ENCODE measurements at regions not wholly inside any gene's neighbourhood (a gene's known extent, or its start where the extent isn't known, plus 50 kb on each side); places are given as distances from the start of the nearest gene placed in this dataset.
A peak's percentile ranks its signal among the peaks of the same experiment; 100 is the strongest.
"Not testable (repeated sequence)": the region's sequence is repeated elsewhere in the genome, so short reads cannot be mapped to it uniquely, and the experiment has no call there.

GRCh38 chr21:14010729-14011128 is 200.0 kb downstream of the LIPI start:
- no peaks in the 10 kb centered on the region for H3K9me3 ChIP-seq
- H3K4me1 ChIP-seq = no peaks in the 10 kb centered on the region
- 80% methylated on average over 8 of the region's 8 CpGs; no CpG with 5 or more reads in 1 of the 2 donors for WGBS, 2 donors (ENCODE audit: low coverage in 1 of 2)
- no peaks in the 10 kb centered on the region for H3K27me3 ChIP-seq
- intact Hi-C loops (cut with DNase I; ENCODE audit: low total_unique reads) = no loop called here
- TF ChIP-seq CTCF (IDR thresholded peaks at IDR 0.05) (no peak), POLR2AphosphoS5 (IDR thresholded peaks at IDR 0.05) (no peak), EP300 (IDR thresholded peaks at IDR 0.05; ENCODE audit: low read depth) (no peak)
- H3K4me3 ChIP-seq = no peak overlapping the region
- H3K36me3 ChIP-seq = no peaks in the 10 kb centered on the region
- in situ Hi-C loops (cut with MboI; ENCODE audit: low pct_ligation_motif_present in 1 of 4, low pct_unique_long_range_greater_than_20kb in 1 of 4, low sequenced_read_pairs in 3 of 4) = no loop called here
- DNase-seq = no peak
- H3K27ac ChIP-seq = no peak overlapping the region

DNA sequence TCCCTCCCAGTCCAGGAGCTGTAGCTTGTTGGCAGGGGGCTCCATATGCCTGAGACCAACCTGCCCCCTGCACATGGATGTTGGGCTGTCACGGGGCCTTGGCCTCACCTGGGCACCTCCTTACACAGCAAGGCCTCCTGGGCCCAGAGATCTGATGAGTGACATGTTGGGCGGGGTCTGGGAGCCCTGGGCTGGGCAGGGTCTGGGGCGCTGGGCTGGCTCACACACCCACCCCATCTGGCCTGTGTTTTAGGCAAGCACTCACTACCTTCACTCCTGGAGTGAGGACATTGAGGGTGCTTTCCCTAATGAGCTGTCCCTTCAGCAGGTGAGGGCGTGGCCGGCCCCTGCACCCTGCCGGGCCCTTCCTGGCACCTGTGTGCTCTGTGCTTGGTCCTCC is 200.8 kb downstream of the LIPI start:
- H3K27ac ChIP-seq; in situ Hi-C loops (cut with MboI; ENCODE audit: low pct_ligation_motif_present in 1 of 4, low pct_unique_long_range_greater_than_20kb in 1 of 4, low sequenced_read_pairs in 3 of 4); H3K4me3 ChIP-seq; H3K4me1 ChIP-seq; H3K27me3 ChIP-seq; intact Hi-C loops (cut with DNase I; ENCODE audit: low total_unique reads); H3K9me3 ChIP-seq; H3K36me3 ChIP-seq; DNase-seq: not testable (repeated sequence)
- WGBS, 2 donors (ENCODE audit: low coverage in 1 of 2) = 91% methylated on average over 4 of the region's 6 CpGs; no CpG with 5 or more reads in 1 of the 2 donors

GRCh38 chr21:14009238-14009981 is 201.3 kb downstream of the LIPI start:
- H3K9me3 ChIP-seq; intact Hi-C loops (cut with DNase I; ENCODE audit: low total_unique reads); H3K27me3 ChIP-seq; H3K4me3 ChIP-seq; H3K4me1 ChIP-seq; H3K27ac ChIP-seq; H3K36me3 ChIP-seq; DNase-seq; in situ Hi-C loops (cut with MboI; ENCODE audit: low pct_ligation_motif_present in 1 of 4, low pct_unique_long_range_greater_than_20kb in 1 of 4, low sequenced_read_pairs in 3 of 4): not testable (repeated sequence)
- WGBS, 2 donors (ENCODE audit: low coverage in 1 of 2) = 90% methylated on average over 14 of the region's 22 CpGs; no CpG with 5 or more reads in 1 of the 2 donors

DNA sequence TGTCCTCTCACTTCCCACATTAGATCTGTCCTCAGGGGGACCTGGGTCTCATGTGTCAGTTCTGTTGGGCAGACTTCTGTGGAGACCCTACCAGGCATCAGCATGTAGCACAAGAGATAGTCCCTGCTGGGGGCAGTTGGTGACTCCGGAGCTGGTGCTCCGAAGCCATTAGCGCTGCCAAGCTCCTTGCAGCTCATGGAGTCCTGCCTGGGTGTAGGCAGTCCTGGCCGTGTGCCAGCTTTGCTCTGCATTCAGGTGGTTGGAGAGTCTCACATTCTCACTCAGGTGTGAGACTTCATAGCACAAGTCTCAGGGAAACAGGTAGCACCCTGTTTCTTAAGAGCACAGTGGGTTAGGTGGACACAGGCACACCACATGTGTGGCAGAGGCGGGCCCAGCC is 202.3 kb downstream of the LIPI start:
- H3K27ac ChIP-seq; H3K4me1 ChIP-seq; intact Hi-C loops (cut with DNase I; ENCODE audit: low total_unique reads); in situ Hi-C loops (cut with MboI; ENCODE audit: low pct_ligation_motif_present in 1 of 4, low pct_unique_long_range_greater_than_20kb in 1 of 4, low sequenced_read_pairs in 3 of 4); H3K36me3 ChIP-seq; DNase-seq; H3K4me3 ChIP-seq; H3K9me3 ChIP-seq; H3K27me3 ChIP-seq: not testable (repeated sequence)
- 100% methylated on average over 1 of the region's 5 CpGs; no CpG with 5 or more reads in 1 of the 2 donors for WGBS, 2 donors (ENCODE audit: low coverage in 1 of 2)

DNA sequence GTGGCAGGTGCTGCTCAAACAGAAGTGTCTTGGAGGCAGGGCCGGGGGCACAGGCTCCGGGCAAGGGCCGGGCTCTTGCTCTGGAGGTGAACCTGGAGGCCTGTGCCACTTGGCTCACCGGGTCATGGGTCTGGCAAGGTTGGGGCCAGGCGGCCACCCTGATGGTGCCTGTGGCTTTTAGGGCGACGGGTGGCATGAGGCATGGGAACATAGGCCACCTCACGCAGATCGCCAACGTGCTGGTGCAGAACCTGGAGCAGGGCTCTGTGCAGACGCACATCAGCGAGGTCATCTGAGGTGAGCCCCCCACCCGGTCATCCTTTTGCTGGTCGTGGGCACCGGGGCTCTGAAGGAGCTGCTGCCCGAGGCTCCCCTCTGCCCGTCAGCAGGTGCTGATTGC is 202.7 kb downstream of the LIPI start:
- DNase-seq; H3K27me3 ChIP-seq; H3K9me3 ChIP-seq; in situ Hi-C loops (cut with MboI; ENCODE audit: low pct_ligation_motif_present in 1 of 4, low pct_unique_long_range_greater_than_20kb in 1 of 4, low sequenced_read_pairs in 3 of 4); H3K27ac ChIP-seq; H3K4me3 ChIP-seq; H3K4me1 ChIP-seq; H3K36me3 ChIP-seq; intact Hi-C loops (cut with DNase I; ENCODE audit: low total_unique reads): not testable (repeated sequence)
- WGBS, 2 donors (ENCODE audit: low coverage in 1 of 2) = 93% methylated on average over 9 of the region's 17 CpGs; no CpG with 5 or more reads in 1 of the 2 donors

- 50 to 63% methylated on average over 1 to 6 of the region's 7 CpGs for WGBS, 2 donors (ENCODE audit: low coverage in 1 of 2)
- in situ Hi-C loops (cut with MboI; ENCODE audit: low pct_ligation_motif_present in 1 of 4, low pct_unique_long_range_greater_than_20kb in 1 of 4, low sequenced_read_pairs in 3 of 4) = not testable (repeated sequence)
Observed at GRCh38 chr21:14006144-14006543, 204.6 kb downstream of the LIPI start.

DNA sequence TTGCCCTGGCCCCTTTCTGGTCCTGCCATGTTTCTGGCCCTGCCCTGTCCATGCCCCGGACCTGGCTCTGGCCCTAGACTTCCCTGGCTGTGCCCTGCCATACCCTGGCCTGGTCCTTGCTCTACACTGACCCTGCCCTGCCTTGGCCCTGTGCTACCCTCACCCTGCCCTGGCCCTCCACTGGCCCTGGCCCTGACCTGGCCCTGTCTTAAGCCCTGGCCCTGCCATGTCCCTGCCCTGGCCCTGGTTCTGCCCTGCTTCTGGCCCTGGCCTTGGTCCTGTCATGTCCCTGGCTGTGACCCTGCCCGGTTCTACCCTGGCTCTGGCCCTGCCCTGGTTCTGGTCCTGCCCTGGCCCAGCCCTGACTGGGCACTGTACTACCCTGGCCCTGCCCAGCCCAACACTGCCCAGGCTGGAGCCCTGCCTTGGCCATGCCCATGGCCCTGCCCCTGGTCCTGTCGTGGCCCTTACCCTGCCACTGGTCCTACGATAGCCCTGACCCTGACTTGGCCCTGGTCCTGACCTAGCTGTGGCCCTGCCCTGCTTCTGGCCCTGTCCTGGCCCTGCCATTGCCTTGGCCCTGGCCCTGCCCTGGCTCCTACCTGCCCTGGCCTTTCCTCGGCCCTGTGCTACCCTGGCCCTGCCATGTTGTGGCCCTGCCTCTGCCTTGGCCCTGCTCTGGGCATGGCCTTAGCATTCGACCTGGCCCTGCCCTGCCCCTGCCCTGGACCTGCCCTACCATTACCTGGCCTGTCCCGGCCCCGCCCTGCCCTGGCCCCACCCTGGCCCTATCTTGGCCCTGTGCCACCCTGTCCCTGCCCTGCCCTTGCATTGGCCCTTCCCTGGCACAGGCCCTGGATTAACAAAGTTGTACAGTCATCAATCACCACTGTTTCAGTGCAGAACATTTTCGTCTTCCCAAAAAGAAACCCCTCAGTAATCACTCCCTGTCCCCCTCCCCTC is 223.5 kb downstream of the LIPI start:
- H3K27me3 ChIP-seq; H3K4me1 ChIP-seq; H3K4me3 ChIP-seq; in situ Hi-C loops (cut with MboI; ENCODE audit: low pct_ligation_motif_present in 1 of 4, low pct_unique_long_range_greater_than_20kb in 1 of 4, low sequenced_read_pairs in 3 of 4); H3K27ac ChIP-seq; H3K36me3 ChIP-seq; H3K9me3 ChIP-seq; intact Hi-C loops (cut with DNase I; ENCODE audit: low total_unique reads): not testable (repeated sequence)
- peak; percentile 71 for DNase-seq
- 0 to 71% methylated on average over 1 to 7 of the region's 9 CpGs for WGBS, 2 donors (ENCODE audit: low coverage in 1 of 2)

More at GRCh38 chr21:14006144-14006543, 204.6 kb downstream of the LIPI start:
- intact Hi-C loops (cut with DNase I; ENCODE audit: low total_unique reads); DNase-seq; H3K9me3 ChIP-seq; H3K4me1 ChIP-seq; H3K27me3 ChIP-seq; H3K4me3 ChIP-seq; H3K36me3 ChIP-seq; H3K27ac ChIP-seq: not testable (repeated sequence)

DNA sequence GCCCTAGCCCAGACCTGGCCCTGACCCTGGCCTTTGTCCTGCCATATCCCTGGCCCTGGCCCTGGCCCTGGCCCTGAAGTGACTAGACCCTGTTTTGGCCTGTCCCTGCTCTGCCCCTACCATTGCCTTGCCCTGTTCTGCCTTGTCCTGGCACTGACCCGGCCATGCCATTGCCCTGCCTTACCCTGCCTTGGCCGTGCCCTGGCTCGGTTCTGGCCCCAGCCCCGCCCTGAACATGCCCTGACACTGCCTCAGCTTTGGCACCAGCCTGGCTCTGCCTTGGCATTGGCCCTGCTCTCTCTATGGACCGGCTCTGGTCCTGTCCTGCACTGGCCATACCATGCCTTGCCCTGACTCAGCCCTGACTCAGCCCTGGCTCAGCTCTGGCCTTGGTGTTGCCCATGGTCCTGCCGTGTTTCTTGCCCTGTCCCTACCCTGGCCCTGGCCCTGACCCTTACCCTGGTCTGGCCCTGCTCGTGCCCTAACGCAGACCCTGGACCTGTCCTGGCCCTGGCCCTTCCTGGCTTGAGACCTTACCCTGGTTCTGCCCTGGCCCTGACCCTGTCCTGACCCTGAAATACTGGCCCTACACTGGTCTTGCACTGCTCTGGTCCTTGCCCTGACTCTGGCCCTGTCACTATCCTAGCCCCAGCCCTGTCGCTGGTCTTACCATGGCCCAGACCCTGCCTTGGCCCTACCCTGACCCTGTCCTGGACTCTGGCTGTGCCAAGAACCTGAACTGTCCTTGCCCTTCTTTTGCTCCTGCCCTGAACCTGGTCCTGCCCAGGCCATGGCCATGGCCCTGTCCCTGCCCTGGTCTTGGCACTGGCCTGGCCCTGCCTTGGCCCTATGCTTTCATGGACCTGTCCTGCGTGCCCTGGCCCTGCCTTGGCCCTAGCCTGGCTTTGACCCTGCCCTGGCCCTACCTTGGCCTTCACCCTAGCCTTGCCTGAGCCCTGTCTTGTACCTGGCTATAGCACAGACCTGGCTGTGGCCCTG is 224.6 kb downstream of the LIPI start:
- not testable (repeated sequence) for H3K36me3 ChIP-seq

More for the DNA sequence above, 224.6 kb downstream of the LIPI start:
- intact Hi-C loops (cut with DNase I; ENCODE audit: low total_unique reads); H3K27me3 ChIP-seq; H3K4me1 ChIP-seq; DNase-seq; H3K9me3 ChIP-seq; in situ Hi-C loops (cut with MboI; ENCODE audit: low pct_ligation_motif_present in 1 of 4, low pct_unique_long_range_greater_than_20kb in 1 of 4, low sequenced_read_pairs in 3 of 4); H3K27ac ChIP-seq; H3K4me3 ChIP-seq: not testable (repeated sequence)
- 85% methylated on average over 10 of the region's 10 CpGs; no CpG with 5 or more reads in 1 of the 2 donors for WGBS, 2 donors (ENCODE audit: low coverage in 1 of 2)
